Endothelial cell of umbilical vein (primary cell): ENCODE measurements at regions not wholly inside any gene's neighbourhood (a gene's known extent, or its start where the extent isn't known, plus 50 kb on each side); places are given as distances from the start of the nearest gene placed in this dataset.

ENCODE experiments used
- CTCF ChIP-seq, 2 donors: IDR thresholded peaks; 1 replicate in 1 of 2; 2 replicates in 1 of 2; pipeline ENCODE4 v1.5.1; 2011; ENCODE audit warnings: low read length in 2 of 2, mild to moderate bottlenecking in 2 of 2, moderate library complexity in 2 of 2, control low read depth in 1 of 2, inconsistent platforms in 1 of 2, low read depth in 1 of 2; ENCODE audit not compliant: insufficient read depth in 1 of 2; ENCODE audit errors: extremely low read depth in 1 of 2
- EZH2 ChIP-seq: IDR thresholded peaks from 2 replicates; pipeline ENCODE4 v1.6.1; 2012; ENCODE audit warnings: borderline replicate concordance, low read depth, mild to moderate bottlenecking, moderate library complexity, low read length, inconsistent platforms; ENCODE audit not compliant: severe bottlenecking
- FOS ChIP-seq: IDR thresholded peaks from 2 replicates; pipeline ENCODE4 v1.6.1; 2011; ENCODE audit warnings: mild to moderate bottlenecking, low read length, moderate library complexity, borderline replicate concordance; ENCODE audit not compliant: insufficient read depth
- GATA2 ChIP-seq: IDR thresholded peaks from 2 replicates; pipeline ENCODE4 v1.7.0; 2011; ENCODE audit warnings: low read depth, mild to moderate bottlenecking, moderate library complexity, mixed read lengths, low read length; ENCODE audit not compliant: insufficient read length, insufficient read depth
- JUN ChIP-seq: IDR thresholded peaks from 2 replicates; pipeline ENCODE4 v1.6.1; 2011; ENCODE audit warnings: borderline replicate concordance, low read depth; ENCODE audit not compliant: insufficient read length, insufficient read depth
- MAX ChIP-seq: IDR thresholded peaks from 2 replicates; pipeline ENCODE4 v1.6.1; 2011; ENCODE audit not compliant: insufficient read depth, insufficient read length
- POLR2A ChIP-seq: IDR thresholded peaks from 2 replicates; pipeline ENCODE4 v1.6.1; 2012; ENCODE audit warnings: low read depth, mild to moderate bottlenecking, control low read depth, low read length
- POLR2AphosphoS5 ChIP-seq: IDR thresholded peaks from 2 replicates; pipeline ENCODE4 v1.6.1; 2012; ENCODE audit warnings: low read depth, mild to moderate bottlenecking, control low read depth, low read length, moderate library complexity; ENCODE audit not compliant: insufficient read depth

DNA sequence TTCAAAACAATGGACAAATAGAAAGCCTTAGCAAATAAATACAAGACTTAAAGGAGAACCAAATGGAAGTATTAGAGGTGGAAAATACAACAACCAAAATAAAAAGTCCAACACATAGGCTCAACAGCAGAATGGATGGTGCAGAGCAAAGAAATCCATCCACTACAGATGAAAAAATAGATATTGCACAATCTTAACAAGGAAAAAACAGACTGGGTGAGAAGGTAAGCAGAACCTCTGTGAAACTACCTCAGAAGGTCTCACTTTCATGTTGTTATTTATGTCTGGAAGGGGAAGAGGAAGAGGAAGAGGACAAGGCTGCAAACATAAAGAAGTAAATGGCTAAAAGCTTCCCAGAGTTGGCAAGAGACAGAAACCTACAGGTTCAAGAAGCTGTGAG lies 158.7 kb upstream of the NBPF11 start:
- TF ChIP-seq CTCF (IDR thresholded peaks at IDR 0.05; ENCODE audit: extremely low read depth in 1 of 2, insufficient read depth in 1 of 2, low read depth in 1 of 2, low read length in 2 of 2) (no peak), JUN (no peak), EZH2 (no peak), POLR2AphosphoS5 (no peak), POLR2A (no peak), FOS (no peak), GATA2 (no peak), MAX (no peak)
